ENCODE measurements at regions not wholly inside any gene's neighbourhood (a gene's known extent, or its start where the extent isn't known, plus 50 kb on each side); places are given as distances from the start of the nearest gene placed in this dataset.

DNA sequence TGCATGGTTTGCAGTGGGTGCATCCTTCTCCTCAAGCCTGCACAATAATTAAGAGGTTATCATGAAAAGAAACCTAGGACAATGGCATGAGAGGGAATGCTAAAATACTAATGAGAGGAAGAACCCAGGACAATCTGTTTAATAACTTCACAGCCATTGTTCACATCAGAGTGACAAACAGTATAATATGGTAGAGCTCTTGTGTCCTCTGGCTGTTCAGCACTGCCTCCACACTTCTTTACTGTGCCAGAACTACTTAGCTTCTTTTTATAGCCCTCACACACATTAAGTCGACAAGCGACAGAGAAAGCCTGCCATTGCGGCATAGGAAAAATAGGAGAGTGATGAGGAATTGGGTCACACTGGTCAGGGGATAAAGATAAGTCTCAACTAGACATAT, 65.0 kb upstream of the MEIS2 start:
- no peak for DNase-seq

DNA sequence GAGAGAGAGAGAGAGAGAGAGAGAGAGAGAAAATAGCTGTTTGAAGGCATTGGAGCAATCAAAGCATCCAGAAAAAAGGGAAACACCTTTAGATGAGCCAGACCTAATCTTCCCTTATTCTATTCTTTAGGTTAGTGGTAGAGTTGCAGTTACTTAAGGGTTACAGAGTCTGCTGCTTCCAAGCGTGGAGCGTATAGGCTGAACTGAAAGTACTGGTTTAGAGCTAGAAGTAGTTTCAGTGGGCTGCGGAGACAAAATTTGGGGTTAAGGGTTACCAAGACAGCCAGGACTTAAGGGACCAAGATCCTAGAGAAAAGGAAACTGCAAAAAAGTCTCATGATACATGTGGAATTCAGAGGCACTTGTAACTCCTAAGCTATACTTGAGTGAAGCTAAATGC, 66.1 kb upstream of the MEIS2 start:
- DNase-seq: no peak

DNA sequence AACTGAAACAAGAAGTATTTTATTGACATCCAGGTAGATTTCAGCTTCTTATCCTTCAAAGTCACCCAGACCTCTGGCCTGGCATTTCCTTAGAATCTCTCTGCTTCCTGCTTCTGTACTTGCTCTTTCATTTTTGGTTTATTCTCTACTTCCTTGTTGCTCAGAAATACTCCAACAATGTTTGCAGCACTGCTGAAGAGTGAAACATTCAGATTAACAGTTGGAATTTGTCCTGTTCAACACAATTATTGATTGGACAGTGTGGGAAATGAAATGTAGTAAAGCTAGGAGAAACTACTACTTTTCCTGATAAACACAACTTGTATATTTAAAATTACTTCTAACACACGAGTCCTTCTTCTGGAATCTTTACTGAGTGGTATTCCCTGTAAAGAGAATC, 81.0 kb upstream of the MEIS2 start:
- DNase-seq: no peak

DNA sequence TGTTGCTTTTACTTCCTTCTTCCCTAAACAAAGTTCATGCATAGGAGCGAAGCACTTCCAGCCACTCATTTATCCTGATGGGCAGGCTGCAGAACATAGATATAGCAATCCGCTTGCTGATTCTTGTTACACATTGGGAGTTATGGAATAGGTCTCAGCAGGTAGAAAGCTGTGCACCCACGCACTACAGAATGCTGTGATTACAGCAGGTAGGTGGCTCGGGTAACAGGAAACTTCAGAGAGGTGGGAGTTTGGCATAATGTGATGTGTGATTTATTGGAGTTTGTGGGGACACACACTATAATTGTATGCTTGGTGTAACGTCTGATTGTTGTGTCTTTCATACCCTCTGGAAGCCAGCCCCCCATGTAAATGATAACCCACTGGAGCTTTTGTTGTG, 99.2 kb upstream of the MEIS2 start:
- DNase-seq: no peak

DNA sequence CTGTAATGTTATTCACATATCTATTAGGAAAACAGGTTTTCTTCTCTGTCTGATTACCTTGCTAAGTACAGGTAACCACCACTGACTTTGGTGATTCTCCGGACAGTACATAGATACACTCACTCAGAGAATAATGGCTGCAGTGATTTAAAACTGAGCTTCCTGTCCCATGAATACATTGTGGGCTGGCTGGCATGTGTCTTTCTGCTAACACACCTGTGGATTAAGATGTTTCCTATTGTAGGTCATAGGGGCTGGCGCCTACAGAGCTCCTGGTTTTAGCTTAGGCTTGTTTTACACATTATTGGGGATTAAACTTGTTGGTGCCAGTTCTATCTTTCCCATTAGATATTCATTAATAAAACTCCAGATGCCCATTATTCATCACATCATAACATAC, 102.7 kb upstream of the MEIS2 start:
- no peak for DNase-seq

DNA sequence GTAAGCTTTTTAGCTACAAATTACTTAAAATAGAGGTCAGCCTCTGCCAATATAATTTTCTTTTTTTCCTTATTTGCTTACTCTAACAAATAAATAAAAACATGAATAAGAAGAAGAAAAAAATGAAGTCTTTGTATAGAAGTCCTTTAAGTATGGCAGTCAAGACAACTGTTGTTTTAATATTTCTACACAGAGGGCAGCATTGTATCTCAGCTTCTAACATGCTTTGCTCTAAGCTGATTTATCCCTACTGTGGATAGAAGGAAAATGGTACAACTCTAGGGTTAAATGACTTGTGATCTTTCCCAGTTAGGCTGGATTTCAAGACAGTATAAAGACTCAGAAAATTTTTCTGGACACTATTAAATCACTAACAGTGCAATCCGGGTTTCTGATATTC, 104.3 kb upstream of the MEIS2 start:
- DNase-seq: no peak

DNA sequence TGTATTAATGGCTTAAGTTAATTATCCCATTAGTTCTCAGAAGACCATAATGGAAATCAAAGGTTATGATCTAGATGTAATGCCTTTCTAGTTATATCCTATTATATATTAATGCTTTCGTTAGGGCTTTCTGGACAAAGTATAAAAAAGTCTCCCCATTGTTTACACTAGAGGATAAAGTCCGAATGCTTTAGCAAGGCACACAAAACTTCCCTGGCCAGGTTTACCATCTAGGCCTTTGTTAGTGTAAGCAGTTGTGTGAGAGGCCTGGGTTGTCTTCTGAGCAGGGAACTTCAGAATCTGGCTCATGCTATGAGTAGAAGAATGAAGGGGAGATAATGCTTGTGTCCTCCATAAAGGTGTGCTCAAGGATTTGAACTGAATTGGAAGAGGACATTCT, 106.3 kb upstream of the MEIS2 start:
- no peak for DNase-seq

DNA sequence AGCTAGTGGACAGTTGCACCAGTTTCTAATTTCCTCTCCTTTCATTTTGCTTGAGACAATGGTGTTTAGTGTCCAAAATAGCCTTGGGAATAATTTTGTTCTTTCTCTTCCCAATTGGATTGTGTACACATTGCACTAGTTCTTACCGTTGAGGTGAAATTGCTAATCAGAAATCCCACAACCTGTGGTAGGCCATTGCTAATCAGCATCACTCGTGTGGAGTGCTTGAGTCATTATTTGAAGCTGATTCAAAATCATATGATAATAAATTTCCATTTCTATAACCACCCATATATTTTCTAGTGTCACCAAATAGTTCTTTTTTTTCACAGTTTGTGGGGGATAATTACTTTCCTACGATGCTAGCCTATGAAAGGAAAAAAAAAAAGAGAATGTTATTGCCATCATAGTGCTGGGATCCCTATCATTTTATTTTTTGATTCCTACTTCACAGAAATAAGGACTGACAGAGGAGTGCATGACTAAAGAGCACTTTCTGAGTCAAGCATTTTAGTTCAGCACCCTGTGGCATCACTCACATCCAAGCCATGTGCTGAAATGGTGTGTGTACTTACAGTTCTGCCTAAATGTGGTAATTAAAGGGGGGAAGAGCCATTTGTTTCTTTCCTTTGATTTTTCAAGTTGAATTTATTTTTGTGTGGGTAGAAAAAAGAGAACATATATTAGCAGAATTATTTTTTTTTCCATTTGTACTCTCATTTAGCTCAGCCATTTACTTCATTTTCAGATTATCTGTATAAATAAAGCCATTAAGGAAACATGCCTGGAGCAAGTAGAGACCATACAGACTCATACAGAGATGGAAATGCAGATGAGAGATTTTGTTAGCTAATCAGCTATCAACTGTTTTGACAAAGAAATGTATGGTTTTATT, 108.0 kb upstream of the MEIS2 start:
- no peak for DNase-seq

DNA sequence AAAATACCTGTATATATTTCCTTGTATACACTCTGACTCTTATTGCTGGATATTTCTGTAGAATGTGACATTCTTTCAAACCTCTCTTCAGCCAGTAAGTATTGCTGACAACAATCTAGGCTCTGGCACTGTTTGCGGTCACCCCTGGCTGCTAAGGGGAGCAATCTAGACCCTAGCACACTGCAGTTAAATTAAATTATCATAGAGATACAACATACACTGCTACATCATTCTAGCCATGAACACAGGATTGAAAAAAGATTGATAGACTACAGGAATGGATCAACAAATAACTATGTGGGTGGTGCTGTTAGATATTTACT, 108.7 kb upstream of the MEIS2 start:
- DNase-seq: no peak

DNA sequence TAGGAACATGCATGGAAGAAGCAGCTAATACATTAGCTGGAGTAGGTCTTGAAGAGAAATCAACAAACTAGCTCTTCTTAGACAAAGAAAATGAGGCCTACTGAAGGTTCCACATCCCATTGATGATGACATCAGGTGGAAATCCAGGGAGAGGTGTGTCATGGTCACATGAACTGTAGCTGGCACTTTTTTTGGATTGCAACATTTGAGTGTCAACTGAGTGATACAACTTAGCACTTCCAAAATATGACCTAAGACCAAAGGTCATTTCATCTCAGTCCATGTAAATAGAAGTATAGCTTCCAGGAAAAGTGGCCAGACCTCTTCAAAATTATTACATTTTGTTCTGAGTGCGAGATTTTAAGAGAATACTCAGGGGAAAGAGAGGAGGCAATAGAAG, 117.2 kb upstream of the MEIS2 start:
- no peak for DNase-seq

DNA sequence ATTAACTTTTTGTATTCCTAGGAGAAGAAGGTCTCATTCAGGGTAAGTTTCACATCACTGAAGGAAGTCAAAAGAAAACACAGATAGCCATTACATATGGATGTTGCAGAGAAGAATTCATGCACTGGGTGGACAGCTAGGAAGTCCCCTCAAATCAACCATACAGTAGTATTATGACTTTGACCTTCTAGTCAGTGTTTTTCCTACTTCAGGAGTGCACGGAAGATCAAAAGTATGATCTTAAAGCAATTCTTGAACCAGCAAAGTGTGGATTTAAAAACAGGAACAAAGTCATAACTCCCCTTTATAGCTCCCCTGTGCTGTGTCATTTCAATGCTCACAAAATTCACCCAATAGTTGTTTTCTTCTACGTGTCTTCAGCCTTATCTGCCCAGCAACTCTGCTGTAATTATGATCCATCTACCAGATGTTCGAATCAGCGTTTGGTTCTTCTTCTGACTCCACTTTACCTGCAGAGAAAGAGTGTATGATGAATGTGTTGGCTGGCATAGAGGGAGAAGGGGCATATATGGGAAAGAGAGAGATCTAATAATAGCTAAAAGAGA, 118.1 kb upstream of the MEIS2 start:
- DNase-seq: no peak

DNA sequence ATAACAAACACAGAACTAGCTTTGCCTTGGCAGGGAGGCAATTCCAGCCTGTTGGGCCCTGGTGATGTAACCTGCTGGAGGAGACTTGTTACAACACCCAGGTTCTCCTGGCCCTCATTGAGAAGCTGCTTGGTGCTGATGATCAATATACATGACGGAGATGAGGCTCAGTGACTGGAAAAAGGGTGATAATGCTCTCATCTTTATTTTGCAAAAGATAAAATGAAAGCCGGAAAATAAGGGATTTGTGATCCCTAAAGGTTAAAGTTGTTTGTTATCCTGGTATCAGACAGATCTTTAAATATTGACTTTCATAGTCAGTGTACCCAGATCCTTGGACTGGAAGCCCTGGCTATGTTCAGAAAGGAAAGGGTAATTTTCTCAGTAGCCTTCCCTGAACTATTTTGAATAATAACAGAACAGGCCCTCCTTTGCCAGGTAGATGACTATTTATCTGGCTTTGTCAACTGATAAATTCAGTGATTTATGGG, 118.9 kb upstream of the MEIS2 start:
- DNase-seq: no peak

DNA sequence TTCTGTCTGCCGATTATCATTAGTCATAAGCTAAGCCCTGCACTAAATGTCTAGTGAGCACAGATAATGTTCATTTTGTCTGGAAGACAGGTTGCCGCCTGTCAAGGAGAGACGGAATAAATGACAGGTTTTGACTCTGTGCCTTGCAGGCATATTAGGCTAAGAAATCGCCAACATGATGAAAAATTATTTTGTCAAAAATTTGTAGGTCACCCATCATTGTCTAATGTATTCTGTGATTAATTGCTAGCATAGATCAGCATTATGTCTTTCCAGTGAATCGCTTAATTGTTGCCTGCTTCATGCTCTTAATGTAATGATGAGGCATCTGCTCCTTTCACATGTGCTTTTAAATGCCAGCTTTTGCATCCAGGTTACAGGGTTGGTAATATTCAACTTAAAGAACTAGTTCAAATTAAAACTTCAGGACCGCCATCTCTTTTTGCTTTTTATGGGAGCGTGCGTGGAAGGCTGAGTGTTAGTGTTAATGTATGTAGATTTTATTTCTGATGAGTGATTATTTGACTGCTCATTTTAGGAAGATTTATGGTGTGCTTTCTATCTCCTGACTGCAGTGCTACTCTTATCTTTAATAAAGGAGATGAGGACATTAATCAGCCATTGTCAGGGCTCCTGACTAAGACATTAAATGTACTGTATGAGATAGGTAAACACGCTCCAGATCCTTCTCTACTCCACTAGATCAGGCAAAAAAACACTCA, 120.8 kb upstream of the MEIS2 start:
- DNase-seq: no peak

DNA sequence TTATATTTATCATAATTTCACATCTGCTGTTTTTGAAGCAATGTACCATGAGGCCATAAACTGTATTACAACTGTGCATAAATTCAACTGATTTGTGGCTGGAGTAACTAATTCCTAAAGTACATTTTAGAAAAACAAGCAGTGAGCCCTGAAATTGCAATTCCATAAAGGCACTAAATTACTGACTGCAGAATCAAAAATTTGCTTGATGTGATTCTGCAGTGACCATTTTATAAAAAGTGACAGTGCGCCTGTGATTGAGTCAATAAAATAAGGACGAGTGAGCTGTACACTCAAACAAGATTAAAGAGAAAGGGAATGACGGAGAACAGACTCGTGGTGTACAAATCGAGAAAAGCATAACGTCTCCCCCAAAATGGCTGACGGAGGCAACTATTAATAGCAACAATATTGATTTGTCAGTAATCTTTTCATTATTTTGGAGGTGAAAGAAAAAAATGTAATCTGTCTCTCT, 121.4 kb upstream of the MEIS2 start:
- no peak for DNase-seq

DNA sequence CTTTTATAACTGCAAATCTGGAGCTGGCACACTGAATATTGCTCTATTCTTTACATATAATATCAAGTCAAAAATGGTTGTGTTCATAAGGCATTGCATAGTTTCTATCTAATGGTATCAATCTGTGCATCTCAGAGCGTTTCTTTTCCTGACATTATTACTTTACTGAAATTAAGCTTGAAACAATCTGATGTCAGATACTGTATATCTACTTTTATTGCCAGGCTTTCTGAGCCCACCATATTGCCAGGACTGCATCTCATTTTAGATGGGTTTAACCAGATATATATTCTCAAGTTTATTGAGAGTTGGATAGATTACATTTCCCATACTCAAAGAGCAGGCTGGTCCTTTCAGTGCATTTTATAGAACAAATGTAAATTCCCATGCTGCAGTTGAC, 122.7 kb upstream of the MEIS2 start:
- no peak for DNase-seq

DNA sequence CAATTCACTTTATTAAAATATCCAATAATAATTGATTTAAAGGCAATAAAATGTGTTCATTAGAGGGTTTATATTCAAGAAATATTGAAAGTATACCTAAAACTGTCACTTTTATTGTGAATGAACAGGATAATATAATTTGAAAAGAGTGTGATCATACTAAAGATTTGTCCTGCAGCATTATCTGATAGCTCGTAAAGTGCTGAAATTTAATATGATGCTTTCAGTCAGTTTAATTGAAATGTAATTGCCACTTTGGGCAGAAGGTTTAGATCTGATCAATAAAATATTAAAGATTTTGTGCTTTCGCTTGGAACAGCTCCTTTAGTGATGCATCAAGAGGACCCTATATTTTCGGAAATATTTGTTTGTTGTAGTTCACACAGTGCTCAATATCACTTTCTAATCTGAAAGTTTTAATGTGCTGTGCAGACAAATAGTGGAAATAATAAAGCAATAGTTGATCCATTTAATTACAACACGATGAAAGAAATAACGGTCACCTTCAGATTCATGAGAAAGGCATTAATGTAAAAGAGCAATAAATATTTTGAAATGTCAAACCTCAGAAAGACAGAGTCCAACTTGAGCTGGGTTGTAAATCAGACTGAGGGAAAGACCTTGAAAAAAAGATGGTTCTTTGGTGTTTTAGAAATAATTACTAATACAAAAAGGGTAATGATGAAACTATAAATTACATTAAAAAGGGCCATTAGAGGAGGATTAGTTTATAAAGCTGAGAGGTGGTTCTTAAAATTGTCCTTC, 129.7 kb upstream of the MEIS2 start:
- DNase-seq: no peak

DNA sequence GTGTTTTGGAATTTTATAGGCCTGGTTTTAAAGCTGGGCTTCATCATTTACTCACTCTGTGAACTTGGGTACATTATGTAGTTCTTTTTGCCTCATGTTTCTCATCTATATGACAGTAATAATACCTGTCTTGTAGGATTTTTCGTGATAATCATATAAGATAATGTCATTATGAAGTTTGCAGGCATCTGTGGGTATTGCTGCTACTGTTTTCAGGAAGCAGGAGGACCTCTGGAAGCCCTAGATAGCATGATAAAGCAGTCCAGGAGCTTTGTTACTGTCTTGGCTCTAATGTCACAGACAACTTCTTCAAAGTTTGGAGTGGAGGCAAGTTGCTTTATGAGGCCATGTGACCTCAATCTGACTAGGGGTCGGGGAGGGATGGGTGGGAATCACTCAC, 145.0 kb upstream of the MEIS2 start:
- no peak for DNase-seq

DNA sequence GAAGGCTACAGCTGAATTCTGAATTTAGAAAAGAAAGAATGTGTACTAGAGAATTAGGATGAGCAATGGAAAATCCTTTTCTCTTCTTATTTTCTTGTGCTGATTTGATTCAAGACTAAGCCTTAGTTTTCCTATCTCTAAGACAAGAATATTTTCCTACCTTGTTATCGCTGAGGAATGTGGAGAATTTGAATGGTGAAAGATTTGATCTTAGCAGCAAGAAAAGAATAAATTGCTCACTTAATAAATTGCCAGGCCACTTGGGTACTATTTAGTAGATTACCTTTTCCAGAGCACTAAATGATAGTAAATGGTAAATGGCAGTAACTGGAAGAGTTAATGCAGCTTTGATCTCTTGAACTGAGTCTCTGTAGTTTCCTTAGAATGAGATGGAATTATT, 145.7 kb upstream of the MEIS2 start:
- no peak for DNase-seq

DNA sequence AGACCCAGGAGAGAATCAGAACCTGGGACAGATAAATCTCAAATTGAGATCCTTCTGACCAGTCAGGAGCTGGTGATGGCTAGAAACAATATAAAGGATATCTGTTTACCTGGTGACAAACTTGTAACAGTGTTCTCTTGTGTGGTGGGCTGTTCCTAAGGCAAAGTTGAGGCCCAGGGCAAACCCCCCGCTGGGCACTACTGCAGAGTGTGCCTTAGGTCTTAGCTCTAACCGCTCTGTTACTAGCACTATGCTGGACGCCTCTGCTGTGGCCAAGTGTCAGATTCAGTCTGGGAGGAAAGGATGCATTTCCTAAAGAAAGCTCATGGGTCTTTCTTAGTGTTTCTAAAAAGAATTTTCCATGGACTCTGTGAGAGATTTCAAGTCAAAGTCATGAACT, 146.5 kb upstream of the MEIS2 start:
- DNase-seq: no peak

DNA sequence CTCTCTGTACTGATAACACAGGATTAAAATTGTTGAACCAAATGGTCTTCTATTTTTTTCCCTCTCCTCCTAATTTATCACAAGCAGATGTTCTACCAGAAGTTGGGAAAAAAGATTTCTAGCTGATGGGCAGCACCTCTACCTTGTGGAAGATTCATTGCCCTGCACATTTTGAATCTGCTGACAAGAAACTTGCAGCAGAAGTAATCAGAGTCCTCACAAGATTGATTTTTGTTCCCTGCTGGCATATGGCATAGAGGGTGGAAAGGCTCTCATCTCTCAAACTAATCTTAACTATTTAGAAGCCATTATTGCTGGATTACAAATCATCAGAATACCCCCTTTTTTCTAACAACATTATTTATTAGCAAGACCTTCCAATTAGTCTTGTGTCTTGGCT, 148.9 kb upstream of the MEIS2 start:
- no peak for DNase-seq

DNA sequence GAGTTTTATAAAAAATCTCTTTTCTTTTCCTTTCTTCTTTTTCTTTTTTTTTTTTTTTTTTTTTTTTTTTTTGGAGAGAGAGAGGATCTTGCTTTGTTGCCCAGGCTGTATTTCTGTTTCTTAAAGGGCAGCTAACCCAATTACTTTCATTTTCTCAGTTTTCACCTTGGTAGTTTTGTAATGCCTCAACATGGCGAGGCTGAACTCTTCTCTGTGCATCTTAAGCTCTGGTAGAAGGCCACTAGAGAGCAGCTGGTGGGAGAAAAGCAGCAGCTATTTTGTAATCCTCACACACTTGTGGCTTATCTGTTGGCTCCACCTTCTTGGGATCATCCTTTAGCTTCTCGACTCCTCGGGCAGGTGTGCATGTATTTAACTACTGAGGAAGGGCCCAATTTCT, 152.2 kb upstream of the MEIS2 start:
- no peak for DNase-seq

DNA sequence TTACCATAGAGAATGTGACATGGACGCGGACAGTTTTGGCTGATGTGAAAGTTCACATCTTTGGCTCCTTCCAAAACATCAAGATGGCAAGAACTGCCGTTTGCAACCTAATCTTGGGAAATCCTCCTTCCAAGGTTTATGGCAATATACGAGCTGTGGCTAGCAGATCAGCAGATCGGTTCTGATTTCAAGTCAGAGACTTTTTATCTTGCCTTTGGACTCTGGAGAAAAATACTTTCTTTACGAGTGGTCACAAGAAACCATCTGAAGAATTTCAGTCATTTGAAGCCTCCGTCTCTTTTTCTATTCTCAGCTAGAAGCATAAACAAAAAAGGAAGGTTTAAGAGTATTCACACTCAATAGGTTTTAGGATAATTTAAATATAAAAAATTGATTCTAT, 153.5 kb upstream of the MEIS2 start:
- no peak for DNase-seq

Data from right lung (tissue), 2 donors.